BJ (cell line): ENCODE measurements at regions not wholly inside any gene's neighbourhood (a gene's known extent, or its start where the extent isn't known, plus 50 kb on each side); places are given as distances from the start of the nearest gene placed in this dataset.

Source experiments
- CTCF ChIA-PET: fragments of 350-600 bp; formaldehyde crosslinking; extraction: SDS; loops from one replicate; lab custom pipeline; 2021; ENCODE audit warnings: antibody characterized with exemption, inconsistent platforms; lab: Yijun Ruan, JAX
- POLR2A ChIA-PET: fragments of 300-600 bp; sonication (Branson Sonifier 250); formaldehyde crosslinking; extraction: SDS; loops from one replicate; lab custom pipeline; 2021; ENCODE audit warnings: antibody characterized with exemption; lab: Charles Lee
- DNase-seq: peaks from one replicate; pipeline ENCODE4 v3.0.0-alpha.2; 2011; ENCODE audit warnings: low read depth
- H3K27me3 ChIP-seq: 2 replicates; pipeline ENCODE4 v1.6.0; 2011; ENCODE audit warnings: low read length; ENCODE audit not compliant: control insufficient read depth, insufficient read depth
- H3K36me3 ChIP-seq: 2 replicates; pipeline ENCODE4 v1.5.1; 2011; ENCODE audit warnings: low read length; ENCODE audit not compliant: control insufficient read depth, insufficient read depth
- H3K4me3 ChIP-seq: 2 replicates; pipeline ENCODE4 v1.5.1; 2011; ENCODE audit warnings: low read depth, mild to moderate bottlenecking, control low read depth, low read length
- TF ChIP-seq, protein P1 (sequence below): IDR thresholded peaks from 2 replicates; pipeline ENCODE4 v1.5.1; 2011; ENCODE audit warnings: low read depth, mild to moderate bottlenecking, control low read depth, inconsistent platforms, low read length, moderate library complexity; ENCODE audit not compliant: insufficient read depth

GRCh38 chr13:57553932-57554331 is 77.6 kb upstream of the PCDH17 start:
- POLR2A ChIA-PET: no interaction called here
- Histone ChIP-seq H3K27me3 (no peaks in the 10 kb centered on the region), H3K4me3 (no peak overlapping the region), H3K36me3 (no peaks in the 10 kb centered on the region)
- CTCF ChIA-PET: no interaction called here
- TF ChIP-seq, protein P1, sequence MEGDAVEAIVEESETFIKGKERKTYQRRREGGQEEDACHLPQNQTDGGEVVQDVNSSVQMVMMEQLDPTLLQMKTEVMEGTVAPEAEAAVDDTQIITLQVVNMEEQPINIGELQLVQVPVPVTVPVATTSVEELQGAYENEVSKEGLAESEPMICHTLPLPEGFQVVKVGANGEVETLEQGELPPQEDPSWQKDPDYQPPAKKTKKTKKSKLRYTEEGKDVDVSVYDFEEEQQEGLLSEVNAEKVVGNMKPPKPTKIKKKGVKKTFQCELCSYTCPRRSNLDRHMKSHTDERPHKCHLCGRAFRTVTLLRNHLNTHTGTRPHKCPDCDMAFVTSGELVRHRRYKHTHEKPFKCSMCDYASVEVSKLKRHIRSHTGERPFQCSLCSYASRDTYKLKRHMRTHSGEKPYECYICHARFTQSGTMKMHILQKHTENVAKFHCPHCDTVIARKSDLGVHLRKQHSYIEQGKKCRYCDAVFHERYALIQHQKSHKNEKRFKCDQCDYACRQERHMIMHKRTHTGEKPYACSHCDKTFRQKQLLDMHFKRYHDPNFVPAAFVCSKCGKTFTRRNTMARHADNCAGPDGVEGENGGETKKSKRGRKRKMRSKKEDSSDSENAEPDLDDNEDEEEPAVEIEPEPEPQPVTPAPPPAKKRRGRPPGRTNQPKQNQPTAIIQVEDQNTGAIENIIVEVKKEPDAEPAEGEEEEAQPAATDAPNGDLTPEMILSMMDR: no peak
- no peak for DNase-seq

- DNase-seq: no peak
- no peaks in the 10 kb centered on the region for H3K27me3 ChIP-seq
- ChIA-PET POLR2A (no interaction called here), CTCF (no interaction called here)
- TF ChIP-seq, protein P1: no peak
- H3K36me3 ChIP-seq: no peaks in the 10 kb centered on the region
- H3K4me3 ChIP-seq: no peak overlapping the region
Observed at GRCh38 chr13:57558051-57558467, 73.5 kb upstream of the PCDH17 start.

- CTCF ChIA-PET: no interaction called here
- TF ChIP-seq, protein P1: no peak
- H3K4me3 ChIP-seq: no peak overlapping the region
- no peaks in the 10 kb centered on the region for H3K27me3 ChIP-seq
- no peak for DNase-seq
- H3K36me3 ChIP-seq: no peaks in the 10 kb centered on the region
- POLR2A ChIA-PET: no interaction called here
Observed at GRCh38 chr13:57568865-57569264, 62.7 kb upstream of the PCDH17 start.

DNA sequence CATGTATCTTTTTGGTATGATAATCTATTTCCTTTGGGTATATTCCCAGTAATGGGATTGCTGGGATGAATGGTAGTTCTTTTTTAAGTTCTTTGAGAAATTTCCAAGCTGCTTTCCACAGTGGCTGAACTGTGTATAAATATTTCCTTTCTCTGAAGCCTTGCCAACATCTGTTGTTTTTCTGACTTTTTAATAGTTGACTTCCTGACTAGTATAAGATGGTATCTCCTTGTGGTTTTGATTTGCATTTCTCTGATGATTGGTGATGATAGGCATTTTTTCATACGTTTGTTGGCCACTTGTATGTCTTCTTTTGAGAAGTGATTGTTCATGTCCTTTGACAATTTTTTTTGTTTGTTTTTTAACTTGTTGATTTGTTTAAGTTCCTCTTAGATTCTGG is 61.6 kb upstream of the PCDH17 start:
- no peaks in the 10 kb centered on the region for H3K27me3 ChIP-seq
- TF ChIP-seq, protein P1: no peak
- ChIA-PET POLR2A (no interaction called here), CTCF (no interaction called here)
- H3K36me3 ChIP-seq: no peaks in the 10 kb centered on the region
- no peak for DNase-seq
- H3K4me3 ChIP-seq: no peak overlapping the region
